ENCODE measurements at regions not wholly inside any gene's neighbourhood (a gene's known extent, or its start where the extent isn't known, plus 50 kb on each side); places are given as distances from the start of the nearest gene placed in this dataset.

DNA sequence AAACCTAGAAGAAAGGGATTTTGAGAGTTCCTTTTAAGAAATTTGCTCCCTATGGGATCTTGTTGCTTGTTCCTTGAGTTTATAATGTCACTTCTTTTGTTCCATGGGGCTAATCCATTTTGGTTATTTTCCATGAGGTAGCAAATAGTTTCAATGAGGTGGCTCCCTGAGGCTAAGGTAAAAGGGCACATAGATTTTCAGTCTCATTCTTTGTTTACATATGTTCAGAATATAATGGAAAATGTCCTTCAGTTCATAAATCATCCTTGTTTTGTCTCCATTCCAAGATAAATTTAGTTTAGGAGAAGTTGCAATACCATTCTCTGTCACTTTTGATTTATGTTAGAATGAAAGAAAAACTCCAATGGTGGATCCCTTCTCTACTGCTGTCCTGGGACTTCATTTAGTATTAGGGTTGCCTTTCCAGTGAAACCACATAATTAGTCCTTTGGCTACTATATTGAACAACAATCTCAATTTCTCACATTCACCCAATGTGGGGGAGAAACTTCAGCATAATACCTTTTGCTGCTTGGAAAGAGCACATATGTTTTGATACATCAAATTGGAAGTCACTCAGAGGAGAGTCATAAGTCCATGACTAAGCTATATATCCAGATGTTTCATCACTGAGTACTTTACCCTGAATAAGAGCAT, 80.9 kb upstream of the ADAMTS5 start:
- H3K9me2 ChIP-seq (replicated peaks; ENCODE audit: control insufficient read depth, low read length) = no peaks in the 10 kb centered on the region
- no peaks in the 10 kb centered on the region for H3K36me3 ChIP-seq (ENCODE audit: control insufficient read depth, low read length)
- no peak overlapping the region for H3K4me3 ChIP-seq (ENCODE audit: low read length)
- no peaks in the 10 kb centered on the region for H3K27me3 ChIP-seq (ENCODE audit: control insufficient read depth, low read length)
- no peak overlapping the region for H3K4me2 ChIP-seq (ENCODE audit: low read length)
- no peaks in the 10 kb centered on the region; the same call in 1 of the 2 replicates for H3K9me3 ChIP-seq (ENCODE audit: control insufficient read depth, insufficient read depth, low read length)
- H3K79me2 ChIP-seq (ENCODE audit: control insufficient read depth, low read length) = no peaks in the 10 kb centered on the region
- H3F3A ChIP-seq (ENCODE audit: control insufficient read depth, insufficient read depth) = no peaks in the 10 kb centered on the region
- no peaks in the 10 kb centered on the region for H3K4me1 ChIP-seq (ENCODE audit: control insufficient read depth, low read length)
- no peak overlapping the region for H3K27ac ChIP-seq (ENCODE audit: low read depth, low read length)
- H4K20me1 ChIP-seq (ENCODE audit: control insufficient read depth, insufficient read depth, low read depth, low read length) = no peaks in the 10 kb centered on the region
- no peak for TF ChIP-seq EZH2phosphoT487 (IDR thresholded peaks at IDR 0.05; ENCODE audit: borderline replicate concordance, low read length)
- TF ChIP-seq, protein P1, sequence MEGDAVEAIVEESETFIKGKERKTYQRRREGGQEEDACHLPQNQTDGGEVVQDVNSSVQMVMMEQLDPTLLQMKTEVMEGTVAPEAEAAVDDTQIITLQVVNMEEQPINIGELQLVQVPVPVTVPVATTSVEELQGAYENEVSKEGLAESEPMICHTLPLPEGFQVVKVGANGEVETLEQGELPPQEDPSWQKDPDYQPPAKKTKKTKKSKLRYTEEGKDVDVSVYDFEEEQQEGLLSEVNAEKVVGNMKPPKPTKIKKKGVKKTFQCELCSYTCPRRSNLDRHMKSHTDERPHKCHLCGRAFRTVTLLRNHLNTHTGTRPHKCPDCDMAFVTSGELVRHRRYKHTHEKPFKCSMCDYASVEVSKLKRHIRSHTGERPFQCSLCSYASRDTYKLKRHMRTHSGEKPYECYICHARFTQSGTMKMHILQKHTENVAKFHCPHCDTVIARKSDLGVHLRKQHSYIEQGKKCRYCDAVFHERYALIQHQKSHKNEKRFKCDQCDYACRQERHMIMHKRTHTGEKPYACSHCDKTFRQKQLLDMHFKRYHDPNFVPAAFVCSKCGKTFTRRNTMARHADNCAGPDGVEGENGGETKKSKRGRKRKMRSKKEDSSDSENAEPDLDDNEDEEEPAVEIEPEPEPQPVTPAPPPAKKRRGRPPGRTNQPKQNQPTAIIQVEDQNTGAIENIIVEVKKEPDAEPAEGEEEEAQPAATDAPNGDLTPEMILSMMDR (IDR thresholded peaks at IDR 0.05; ENCODE audit: low read depth, low read length, poor library complexity, severe bottlenecking) = no peak

DNA sequence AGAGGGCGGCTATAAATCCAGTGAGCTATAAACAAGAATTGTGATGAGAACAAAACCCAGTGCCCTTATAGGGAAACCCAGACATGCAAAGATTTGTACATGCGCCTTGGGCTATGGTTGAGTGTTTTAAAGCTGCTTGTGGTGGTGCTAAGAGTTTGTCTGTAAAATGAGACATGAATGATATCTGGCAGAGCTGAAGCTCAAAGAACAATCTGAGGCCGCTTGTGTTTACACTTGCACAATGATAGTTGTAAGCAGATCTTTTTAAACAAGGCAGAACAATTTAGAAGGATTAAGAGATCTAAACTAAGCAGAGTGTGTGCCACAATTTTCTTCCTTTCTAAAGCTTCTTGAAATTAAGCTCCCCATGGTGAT, 80.4 kb upstream of the ADAMTS5 start:
- no peak overlapping the region for H3K4me3 ChIP-seq (ENCODE audit: low read length)
- H3K9me2 ChIP-seq (replicated peaks; ENCODE audit: control insufficient read depth, low read length) = no peaks in the 10 kb centered on the region
- no peaks in the 10 kb centered on the region for H3K4me1 ChIP-seq (ENCODE audit: control insufficient read depth, low read length)
- no peaks in the 10 kb centered on the region for H3F3A ChIP-seq (ENCODE audit: control insufficient read depth, insufficient read depth)
- H4K20me1 ChIP-seq (ENCODE audit: control insufficient read depth, insufficient read depth, low read depth, low read length) = no peaks in the 10 kb centered on the region
- no peak overlapping the region for H3K27ac ChIP-seq (ENCODE audit: low read depth, low read length)
- H3K4me2 ChIP-seq (ENCODE audit: low read length) = no peak overlapping the region
- H3K9me3 ChIP-seq (ENCODE audit: control insufficient read depth, insufficient read depth, low read length) = no peaks in the 10 kb centered on the region; the same call in 1 of the 2 replicates
- no peaks in the 10 kb centered on the region for H3K79me2 ChIP-seq (ENCODE audit: control insufficient read depth, low read length)
- H3K27me3 ChIP-seq (ENCODE audit: control insufficient read depth, low read length) = no peaks in the 10 kb centered on the region
- no peaks in the 10 kb centered on the region for H3K36me3 ChIP-seq (ENCODE audit: control insufficient read depth, low read length)
- TF ChIP-seq, protein P1 (IDR thresholded peaks at IDR 0.05; ENCODE audit: low read depth, low read length, poor library complexity, severe bottlenecking) = no peak
- no peak for TF ChIP-seq EZH2phosphoT487 (IDR thresholded peaks at IDR 0.05; ENCODE audit: borderline replicate concordance, low read length)

DNA sequence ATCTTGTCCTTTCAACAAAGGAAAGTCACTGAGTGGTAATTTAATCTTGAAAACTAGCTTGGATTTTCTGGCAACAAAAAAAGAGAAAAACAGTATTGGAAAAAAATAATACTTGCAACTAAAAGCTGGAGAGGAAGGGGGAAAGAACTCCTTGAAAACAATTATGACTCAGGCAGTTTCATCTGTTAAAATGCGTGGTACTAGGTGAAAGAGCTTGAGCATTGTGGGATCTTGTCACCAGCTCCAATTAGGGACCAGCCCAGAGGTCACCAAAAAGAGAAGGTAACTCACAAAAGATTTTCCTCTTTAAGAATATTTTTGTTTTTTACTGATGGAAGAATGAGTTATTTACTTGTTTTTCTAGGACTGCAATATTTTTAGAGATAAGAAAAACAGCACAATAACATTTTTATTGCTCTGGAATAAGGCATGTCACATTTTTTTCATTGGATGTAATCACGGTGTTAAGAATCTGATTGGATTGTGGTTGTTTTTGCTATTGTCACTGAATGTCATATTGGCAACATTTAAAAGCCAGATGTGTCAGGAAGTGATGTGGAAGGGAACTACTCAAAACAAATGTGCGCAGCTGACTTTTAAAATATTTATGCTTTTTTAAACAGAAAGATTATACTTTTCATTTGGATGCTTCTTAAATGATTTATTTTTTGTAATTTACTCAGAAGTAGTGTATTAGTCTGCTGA, 78.5 kb upstream of the ADAMTS5 start:
- H3F3A ChIP-seq (ENCODE audit: control insufficient read depth, insufficient read depth) = no peaks in the 10 kb centered on the region
- no peak overlapping the region for H3K4me2 ChIP-seq (ENCODE audit: low read length)
- no peaks in the 10 kb centered on the region for H4K20me1 ChIP-seq (ENCODE audit: control insufficient read depth, insufficient read depth, low read depth, low read length)
- H3K4me3 ChIP-seq (ENCODE audit: low read length) = no peak overlapping the region
- H3K27ac ChIP-seq (ENCODE audit: low read depth, low read length) = no peak overlapping the region
- no peaks in the 10 kb centered on the region; the same call in 1 of the 2 replicates for H3K9me3 ChIP-seq (ENCODE audit: control insufficient read depth, insufficient read depth, low read length)
- no peaks in the 10 kb centered on the region for H3K9me2 ChIP-seq (replicated peaks; ENCODE audit: control insufficient read depth, low read length)
- no peaks in the 10 kb centered on the region for H3K79me2 ChIP-seq (ENCODE audit: control insufficient read depth, low read length)
- no peaks in the 10 kb centered on the region for H3K4me1 ChIP-seq (ENCODE audit: control insufficient read depth, low read length)
- TF ChIP-seq EZH2phosphoT487 (IDR thresholded peaks at IDR 0.05; ENCODE audit: borderline replicate concordance, low read length) = no peak
- TF ChIP-seq, protein P1 (IDR thresholded peaks at IDR 0.05; ENCODE audit: low read depth, low read length, poor library complexity, severe bottlenecking) = no peak
- H3K27me3 ChIP-seq (ENCODE audit: control insufficient read depth, low read length) = no peaks in the 10 kb centered on the region
- no peaks in the 10 kb centered on the region for H3K36me3 ChIP-seq (ENCODE audit: control insufficient read depth, low read length)
